ENCODE measurements at regions not wholly inside any gene's neighbourhood (a gene's known extent, or its start where the extent isn't known, plus 50 kb on each side); places are given as distances from the start of the nearest gene placed in this dataset.

GRCh38 chr2:128752691-128753263 lies 434.1 kb upstream of the HS6ST1 start:
- TF ChIP-seq CTCF (IDR thresholded peaks at IDR 0.05) (no peak), POLR2A (IDR thresholded peaks at IDR 0.05) (no peak)

All from lower leg skin (tissue), 3 donors.